ENCODE measurements at regions not wholly inside any gene's neighbourhood (a gene's known extent, or its start where the extent isn't known, plus 50 kb on each side); places are given as distances from the start of the nearest gene placed in this dataset.

GRCh38 chr12:46084666-46085631 is 94.6 kb upstream of the SCAF11 start:
- no peak for TF ChIP-seq CTCF (IDR thresholded peaks at IDR 0.05; ENCODE audit: extremely low read depth, missing control alignments)
- no peak for DNase-seq (ENCODE audit: low spot score)

GRCh38 chr12:46082490-46083200 is 92.3 kb upstream of the SCAF11 start:
- TF ChIP-seq CTCF (IDR thresholded peaks at IDR 0.05; ENCODE audit: extremely low read depth, missing control alignments), result no peak
- no peak for DNase-seq (ENCODE audit: low spot score)

GRCh38 chr12:46073321-46073720 is 82.9 kb upstream of the SCAF11 start:
- no peak for TF ChIP-seq CTCF (IDR thresholded peaks at IDR 0.05; ENCODE audit: extremely low read depth, missing control alignments)
- DNase-seq (ENCODE audit: low spot score), result no peak

- peak; percentile 63 for DNase-seq (ENCODE audit: low spot score)
- TF ChIP-seq CTCF (IDR thresholded peaks at IDR 0.05; ENCODE audit: extremely low read depth, missing control alignments), result peak; percentile 75
These were observed 81.6 kb upstream of the SCAF11 start for GRCh38 chr12:46071769-46072624.

GRCh38 chr12:46071335-46071734 is 81.0 kb upstream of the SCAF11 start:
- DNase-seq (ENCODE audit: low spot score), result no peak
- TF ChIP-seq CTCF (IDR thresholded peaks at IDR 0.05; ENCODE audit: extremely low read depth, missing control alignments), result no peak

- no peak for TF ChIP-seq CTCF (IDR thresholded peaks at IDR 0.05; ENCODE audit: extremely low read depth, missing control alignments)
- DNase-seq (ENCODE audit: low spot score), result no peak
These were observed 76.7 kb upstream of the SCAF11 start for GRCh38 chr12:46067094-46067493.
